ENCODE measurements at regions not wholly inside any gene's neighbourhood (a gene's known extent, or its start where the extent isn't known, plus 50 kb on each side); places are given as distances from the start of the nearest gene placed in this dataset.

GRCh38 chr5:124868676-124869075 is 122.2 kb upstream of the ZNF608 start:
- no peak for DNase-seq
- Histone ChIP-seq H3K27me3 (no peaks in the 10 kb centered on the region), H3K4me3 (no peak overlapping the region), H3K9me3 (no peaks in the 10 kb centered on the region), H3K36me3 (no peaks in the 10 kb centered on the region), H3K27ac (no peak overlapping the region), H3K4me1 (peaks cover 0 to 16% (median 9%) of the 10 kb centered on the region in 4 donors)
- in situ Hi-C loops (cut with MboI; ENCODE audit: low pct_ligation_motif_present in 1 of 4, low pct_unique_long_range_greater_than_20kb in 1 of 4, low sequenced_read_pairs in 3 of 4): no loop called here
- WGBS, 2 donors (ENCODE audit: low coverage in 1 of 2): 50 to 82% methylated on average over 2 of the region's 2 CpGs
- TF ChIP-seq POLR2AphosphoS5 (IDR thresholded peaks at IDR 0.05): no peak
- no peak for TF ChIP-seq CTCF (IDR thresholded peaks at IDR 0.05)
- TF ChIP-seq EP300 (IDR thresholded peaks at IDR 0.05; ENCODE audit: low read depth): no peak
- intact Hi-C loops (cut with DNase I; ENCODE audit: low total_unique reads): no loop called here

GRCh38 chr5:124869426-124870033 is 123.1 kb upstream of the ZNF608 start:
- no peak for DNase-seq
- in situ Hi-C loops (cut with MboI; ENCODE audit: low pct_ligation_motif_present in 1 of 4, low pct_unique_long_range_greater_than_20kb in 1 of 4, low sequenced_read_pairs in 3 of 4) (no loop called here), intact Hi-C loops (cut with DNase I; ENCODE audit: low total_unique reads) (no loop called here)

DNA sequence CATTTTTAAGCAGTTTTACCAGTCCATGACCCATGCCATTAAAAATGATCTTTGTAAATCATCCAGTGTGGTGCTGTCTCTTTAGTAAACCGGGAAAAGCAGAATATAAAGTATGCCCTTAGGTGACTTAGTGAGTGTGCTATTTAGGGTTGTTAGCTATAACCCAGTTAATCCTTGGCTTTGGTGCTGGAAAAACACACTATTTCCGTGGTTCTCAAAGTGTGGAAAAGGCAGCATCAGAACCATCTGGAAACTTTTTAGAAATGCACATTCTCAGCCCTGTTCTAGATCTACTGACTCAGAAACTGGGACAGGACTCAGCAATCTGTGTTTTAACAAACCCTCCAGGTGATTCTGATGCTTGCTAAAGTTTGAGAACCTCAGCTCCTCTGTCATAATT is 123.6 kb upstream of the ZNF608 start:
- intact Hi-C loops (cut with DNase I; ENCODE audit: low total_unique reads): no loop called here
- H3K27ac ChIP-seq: no peak overlapping the region
- H3K36me3 ChIP-seq: no peaks in the 10 kb centered on the region
- TF ChIP-seq POLR2A (IDR thresholded peaks at IDR 0.05) (no peak), CTCF (IDR thresholded peaks at IDR 0.05) (no peak), POLR2AphosphoS5 (IDR thresholded peaks at IDR 0.05) (no peak), EP300 (IDR thresholded peaks at IDR 0.05; ENCODE audit: low read depth) (no peak)
- H3K4me3 ChIP-seq: no peak overlapping the region
- WGBS, 2 donors (ENCODE audit: low coverage in 1 of 2): 70 to 74% methylated on average over 2 of the region's 2 CpGs
- H3K4me1 ChIP-seq: peaks cover 0 to 16% (median 9%) of the 10 kb centered on the region in 4 donors
- H3K27me3 ChIP-seq: no peaks in the 10 kb centered on the region
- in situ Hi-C loops (cut with MboI; ENCODE audit: low pct_ligation_motif_present in 1 of 4, low pct_unique_long_range_greater_than_20kb in 1 of 4, low sequenced_read_pairs in 3 of 4): no loop called here
- no peaks in the 10 kb centered on the region for H3K9me3 ChIP-seq
- no peak for DNase-seq

More at GRCh38 chr5:124869426-124870033, 123.1 kb upstream of the ZNF608 start:
- TF ChIP-seq POLR2AphosphoS5 (IDR thresholded peaks at IDR 0.05) (no peak), POLR2A (IDR thresholded peaks at IDR 0.05) (no peak), EP300 (IDR thresholded peaks at IDR 0.05; ENCODE audit: low read depth) (no peak), CTCF (IDR thresholded peaks at IDR 0.05) (no peak)
- H3K4me3 ChIP-seq: no peak overlapping the region
- 69 to 70% methylated on average over 2 of the region's 2 CpGs for WGBS, 2 donors (ENCODE audit: low coverage in 1 of 2)
- no peaks in the 10 kb centered on the region for H3K27me3 ChIP-seq
- no peak overlapping the region for H3K27ac ChIP-seq
- no peaks in the 10 kb centered on the region for H3K9me3 ChIP-seq
- H3K36me3 ChIP-seq: no peaks in the 10 kb centered on the region
- peaks cover 0 to 16% (median 9%) of the 10 kb centered on the region in 4 donors for H3K4me1 ChIP-seq

GRCh38 chr5:124871303-124871702 is 124.9 kb upstream of the ZNF608 start:
- no peak for DNase-seq
- intact Hi-C loops (cut with DNase I; ENCODE audit: low total_unique reads): no loop called here

More at GRCh38 chr5:124871303-124871702, 124.9 kb upstream of the ZNF608 start:
- no peaks in the 10 kb centered on the region for H3K27me3 ChIP-seq
- no peak overlapping the region for H3K27ac ChIP-seq
- H3K36me3 ChIP-seq: no peaks in the 10 kb centered on the region
- TF ChIP-seq POLR2A (IDR thresholded peaks at IDR 0.05): no peak
- TF ChIP-seq CTCF (IDR thresholded peaks at IDR 0.05): no peak
- TF ChIP-seq EP300 (IDR thresholded peaks at IDR 0.05; ENCODE audit: low read depth): no peak
- TF ChIP-seq POLR2AphosphoS5 (IDR thresholded peaks at IDR 0.05): no peak
- H3K4me1 ChIP-seq: peaks cover 0 to 10% (median 7%) of the 10 kb centered on the region in 4 donors
- no peak overlapping the region for H3K4me3 ChIP-seq
- H3K9me3 ChIP-seq: no peaks in the 10 kb centered on the region
- 84 to 100% methylated on average over 2 of the region's 2 CpGs for WGBS, 2 donors (ENCODE audit: low coverage in 1 of 2)
- in situ Hi-C loops (cut with MboI; ENCODE audit: low pct_ligation_motif_present in 1 of 4, low pct_unique_long_range_greater_than_20kb in 1 of 4, low sequenced_read_pairs in 3 of 4): no loop called here
